H1 (cell line): ENCODE measurements at regions not wholly inside any gene's neighbourhood (a gene's known extent, or its start where the extent isn't known, plus 50 kb on each side); places are given as distances from the start of the nearest gene placed in this dataset.

ENCODE experiments used
- CHD1 ChIP-seq: IDR thresholded peaks from 2 replicates; pipeline ENCODE4 v1.6.1; 2012; ENCODE audit warnings: low read depth, low read length, improper control_type of control experiment
- CHD7 ChIP-seq: fragments of 300-600 bp; sonication (generic); IDR thresholded peaks from 2 replicates; pipeline ENCODE4 v1.7.1; 2012; ENCODE audit warnings: low read length, moderate library complexity, mild to moderate bottlenecking, inconsistent platforms; ENCODE audit not compliant: insufficient replicate concordance

- TF ChIP-seq CHD7 (no peak), CHD1 (no peak)
Observed at GRCh38 chr4:62344474-62344873, 1144.3 kb downstream of the ADGRL3 start (continued).
